Activated CD8-positive, alpha-beta memory T cell treated with anti-CD3 and anti-CD28 coated beads, Interleukin-2, amount 50 U/mL, for 48 hours (primary cell): ENCODE measurements at regions not wholly inside any gene's neighbourhood (a gene's known extent, or its start where the extent isn't known, plus 50 kb on each side); places are given as distances from the start of the nearest gene placed in this dataset.

Experiments
- DNase-seq: peaks from one replicate; pipeline ENCODE4 v3.0.0-alpha.2; 2020

DNA sequence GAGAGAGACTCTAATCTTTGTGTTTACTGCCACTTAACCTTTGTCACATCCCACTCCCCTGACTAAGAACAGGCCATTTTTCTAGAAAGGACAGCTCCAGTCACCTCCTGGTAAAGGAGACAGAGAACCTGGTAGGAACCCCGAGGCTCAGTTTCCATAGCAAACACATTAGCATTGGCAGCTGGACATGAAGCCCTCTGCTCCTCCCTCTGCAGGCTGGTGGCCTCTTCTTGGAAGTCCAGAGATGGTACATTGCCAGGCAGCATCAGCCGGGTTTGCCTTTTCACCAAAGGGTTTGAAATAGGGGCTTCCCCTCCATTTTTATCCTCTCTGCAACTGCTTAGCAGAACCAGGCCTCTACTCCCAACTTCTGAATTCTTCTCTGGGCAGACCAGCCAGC, 213.4 kb upstream of the SEMA6D start:
- DNase-seq, result no peak

DNA sequence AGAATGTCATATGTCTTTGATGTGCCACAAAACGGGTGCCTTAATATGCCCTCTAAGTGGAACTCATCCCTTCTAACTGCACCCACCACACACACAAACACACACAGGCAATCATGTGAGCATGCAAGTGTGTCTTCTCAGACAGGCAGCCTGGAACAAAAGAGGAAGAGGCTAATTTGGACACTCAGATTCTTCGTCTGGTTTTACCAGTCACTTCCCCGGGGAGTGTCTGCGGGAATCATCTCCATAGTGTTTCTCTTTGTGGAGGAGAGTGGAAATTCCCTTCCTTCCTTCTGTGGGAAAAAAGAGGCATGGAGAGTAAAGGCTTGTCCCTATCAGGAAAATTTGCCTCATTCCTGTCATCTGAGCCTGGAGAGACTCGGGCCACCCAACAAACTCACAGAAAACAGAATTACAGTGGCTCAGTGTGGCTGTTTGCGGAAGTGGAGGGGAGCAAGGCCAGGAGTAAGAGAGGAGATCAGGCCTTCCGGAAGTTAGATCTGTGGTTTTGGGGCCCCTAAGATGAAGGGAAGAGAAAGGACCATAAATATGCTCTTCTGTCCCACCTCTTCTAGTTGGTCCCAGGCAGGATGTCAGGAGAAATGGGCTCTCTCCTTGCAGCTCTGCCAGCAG, 212.6 kb upstream of the SEMA6D start:
- DNase-seq, result no peak

DNA sequence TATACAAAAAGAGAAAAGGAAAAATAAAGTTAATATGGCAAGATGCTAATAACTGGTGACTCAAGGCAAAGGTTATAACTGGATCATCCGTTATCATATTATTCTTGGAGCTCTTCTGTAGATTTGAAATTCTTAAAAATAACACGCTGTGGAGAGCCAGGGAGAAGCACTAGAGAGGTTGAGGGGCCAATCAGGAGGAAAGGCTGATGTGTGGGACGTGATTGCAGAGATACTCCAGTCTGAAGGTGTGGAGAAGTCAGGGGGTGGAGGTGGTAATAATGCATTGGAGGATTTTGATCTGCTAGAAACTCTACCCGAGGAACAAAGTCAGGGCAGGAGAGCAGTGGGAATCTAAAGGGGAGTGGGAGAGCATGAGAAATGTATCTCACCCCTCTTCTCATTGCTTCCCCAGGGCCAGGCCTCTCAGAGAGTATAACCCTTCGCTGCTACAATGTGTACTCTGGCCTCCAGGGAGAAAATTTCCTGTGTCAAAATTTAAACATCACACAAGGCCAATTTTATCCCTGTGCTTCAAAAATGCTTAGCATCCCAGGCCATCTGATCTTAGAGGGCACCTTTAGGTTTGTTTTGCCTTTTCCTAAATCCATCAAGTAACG, 211.5 kb upstream of the SEMA6D start:
- DNase-seq, result no peak

DNA sequence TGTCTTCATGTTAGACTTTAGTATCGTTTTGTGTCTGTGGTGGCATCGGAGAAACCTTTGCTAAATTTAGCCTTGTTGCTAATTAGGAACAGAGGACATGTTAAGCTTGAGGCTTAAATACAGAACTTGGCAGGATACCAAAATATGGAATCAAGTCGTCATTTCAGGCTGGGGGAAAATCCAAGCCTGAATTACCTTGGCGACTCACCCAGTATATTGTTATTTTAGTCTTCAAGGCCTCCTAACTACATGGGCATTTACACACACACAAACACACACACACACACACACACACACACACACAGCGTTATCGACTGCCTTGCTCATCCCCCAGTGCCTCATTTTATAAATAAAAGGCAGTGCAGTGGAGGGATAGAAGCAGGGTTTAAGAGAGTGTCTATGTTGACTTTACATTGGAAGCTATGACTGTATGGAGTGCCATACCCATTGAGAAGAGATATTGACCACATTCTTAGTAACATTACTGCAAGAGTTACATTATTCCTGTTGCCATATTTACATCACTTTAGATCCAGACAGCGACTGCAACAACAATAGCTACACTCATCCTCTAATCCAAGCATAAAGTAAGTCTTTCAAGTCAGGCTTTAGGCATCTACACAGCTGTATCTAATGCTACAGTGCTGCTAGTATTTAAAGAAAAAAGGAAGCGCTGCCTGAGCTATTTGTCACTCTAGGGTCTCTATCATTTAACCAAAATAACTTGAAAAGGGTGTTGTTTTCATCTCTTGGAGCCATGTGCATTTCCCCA, 210.8 kb upstream of the SEMA6D start:
- DNase-seq, result no peak

DNA sequence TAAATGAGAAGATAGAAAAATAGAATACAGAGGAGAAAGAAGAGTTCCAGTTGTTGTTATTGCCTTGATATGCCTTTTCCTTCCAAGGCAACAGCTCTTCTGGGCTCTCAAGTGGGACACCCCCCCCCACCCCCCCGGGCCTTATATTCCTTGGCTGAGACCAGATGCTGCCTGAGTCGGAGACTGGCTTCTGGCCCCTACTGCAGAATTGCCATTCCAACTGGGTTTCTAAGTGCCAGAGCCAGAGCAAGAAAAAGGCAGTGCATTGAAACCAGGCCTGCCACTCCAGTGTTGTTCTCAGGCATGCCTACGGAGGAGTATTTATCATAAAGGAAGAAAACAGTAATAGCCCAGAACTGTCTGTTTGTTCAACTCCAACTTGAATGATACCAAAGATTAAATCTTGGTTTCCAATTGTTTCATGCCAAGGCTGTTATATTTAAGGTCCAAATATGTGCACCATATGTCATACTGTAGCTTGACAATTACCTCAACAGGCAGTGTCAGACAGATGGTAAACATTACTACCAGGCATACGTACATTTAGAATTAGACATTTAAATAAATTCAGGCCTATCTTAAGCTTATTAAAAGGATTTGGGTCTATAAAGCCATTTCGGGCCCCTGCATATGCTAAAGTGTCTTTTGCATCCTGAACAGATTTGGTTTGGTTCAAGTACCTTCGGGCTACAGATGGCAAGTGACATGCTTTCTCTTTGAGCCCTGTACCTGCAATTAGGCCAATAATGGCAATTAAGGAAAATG, 209.9 kb upstream of the SEMA6D start:
- DNase-seq, result no peak

DNA sequence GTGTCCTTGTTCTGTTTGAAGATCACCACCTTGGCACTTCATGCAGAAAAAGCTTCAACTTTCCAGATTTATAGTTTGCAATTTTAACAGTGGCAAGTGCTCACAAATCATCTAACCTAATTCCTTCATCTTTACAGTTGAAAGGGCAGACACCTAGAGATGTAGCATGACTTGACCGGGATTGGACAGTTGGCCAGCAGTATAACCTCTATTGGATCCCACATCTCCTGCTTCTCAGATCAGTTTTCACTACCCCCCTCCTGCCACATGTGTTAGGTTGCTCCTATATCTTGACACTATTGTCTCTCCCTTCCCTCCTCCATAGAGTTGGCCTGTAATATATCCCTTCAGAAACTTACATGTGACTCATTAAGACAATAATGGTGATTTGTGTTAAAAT, 206.0 kb upstream of the SEMA6D start:
- DNase-seq, result no peak

DNA sequence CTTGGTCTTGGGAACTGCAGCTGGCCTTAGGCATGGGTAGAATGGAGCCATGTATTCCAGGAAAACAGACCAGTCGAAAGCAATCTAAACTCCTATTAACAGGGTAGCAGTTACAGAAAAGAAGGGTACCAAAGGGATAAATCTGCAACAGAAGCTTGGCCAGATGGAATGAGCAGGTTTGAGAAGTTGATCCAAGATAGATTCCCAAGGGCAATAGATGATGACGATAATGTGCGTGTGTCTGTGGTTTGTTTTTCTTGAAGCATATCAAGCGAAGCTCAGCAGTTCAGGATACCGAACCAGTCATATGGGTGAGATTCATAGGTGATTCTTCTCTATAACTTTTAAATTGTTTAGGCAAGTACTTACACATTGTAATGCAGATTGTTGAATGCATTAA, 203.8 kb upstream of the SEMA6D start:
- DNase-seq, result no peak

DNA sequence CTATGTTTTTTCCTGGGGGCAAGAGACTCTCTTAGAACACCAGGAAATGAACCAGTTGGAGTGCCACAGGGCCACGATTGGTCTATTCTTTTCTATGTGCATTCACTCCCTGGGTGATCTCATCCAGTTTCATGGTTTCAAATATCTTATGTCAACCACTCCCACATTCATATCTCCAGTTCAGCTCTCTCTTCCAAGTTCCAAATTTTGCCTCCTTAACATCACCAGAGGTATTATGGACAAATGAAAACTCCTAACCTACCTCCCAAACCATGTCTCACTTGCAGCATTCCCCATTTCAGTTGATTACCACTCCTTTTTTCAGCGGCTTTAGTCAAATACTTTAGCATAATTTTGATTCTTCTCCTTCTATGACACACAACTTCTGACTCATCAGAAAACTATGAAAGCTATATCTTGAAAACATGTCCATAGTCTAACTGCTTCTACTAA, 203.1 kb upstream of the SEMA6D start:
- DNase-seq, result no peak

DNA sequence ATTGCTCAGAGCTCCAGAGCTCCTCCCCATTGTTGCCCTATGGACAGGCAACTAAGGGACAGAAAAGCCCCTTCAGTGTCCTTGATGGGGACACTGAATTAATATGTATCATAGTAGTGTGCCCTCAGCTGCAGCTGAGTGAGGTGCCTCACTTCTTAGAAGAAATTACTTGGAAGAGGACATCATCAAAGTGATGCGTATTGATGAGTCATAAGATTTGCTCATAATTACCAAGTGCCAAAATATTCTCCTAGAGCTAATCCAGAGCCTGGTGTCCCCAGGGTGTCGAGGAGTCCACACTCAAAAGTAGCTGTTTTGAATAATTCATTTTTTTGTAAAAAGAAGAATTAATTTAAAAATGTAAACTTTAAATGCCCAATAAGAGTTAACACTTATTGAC, 200.7 kb upstream of the SEMA6D start:
- no peak for DNase-seq

DNA sequence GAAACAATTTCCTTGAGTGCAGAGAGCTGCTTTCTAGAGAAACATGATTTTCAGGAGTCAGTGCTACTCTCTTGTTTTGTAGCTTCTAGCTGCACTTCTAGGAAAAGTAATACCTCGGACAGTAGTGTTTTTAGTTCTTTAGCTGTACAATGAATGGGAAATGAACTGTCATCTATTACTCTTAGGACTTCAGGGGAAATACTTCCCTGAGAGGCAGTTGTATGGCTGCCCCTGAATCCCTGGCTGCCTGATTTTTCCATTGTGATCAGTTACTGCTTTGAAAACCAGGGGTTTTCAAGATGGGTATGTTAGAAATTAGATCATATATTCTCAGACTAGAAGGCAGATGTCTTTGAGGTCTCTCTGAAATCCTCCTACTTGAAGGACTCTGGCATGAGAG, 200.3 kb upstream of the SEMA6D start:
- no peak for DNase-seq

DNA sequence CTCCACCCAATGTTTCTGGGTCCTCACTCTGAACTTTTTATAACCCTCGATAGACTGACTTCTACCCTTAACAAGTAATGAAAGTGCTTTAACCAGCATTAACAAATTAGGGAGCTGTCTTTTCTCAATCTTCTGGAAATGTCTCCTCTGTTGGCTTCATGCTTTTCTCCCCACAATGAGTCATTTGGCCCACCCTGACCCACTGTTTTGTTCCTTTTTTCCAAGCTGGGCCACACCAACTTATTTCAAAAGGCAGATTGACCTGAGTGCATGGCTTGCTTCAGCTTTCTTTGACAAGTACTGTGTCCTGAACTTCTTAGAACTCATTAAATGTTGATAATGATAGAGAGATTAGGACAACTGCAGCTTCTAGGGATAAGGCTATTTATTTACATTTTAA, 199.6 kb upstream of the SEMA6D start:
- DNase-seq, result no peak

DNA sequence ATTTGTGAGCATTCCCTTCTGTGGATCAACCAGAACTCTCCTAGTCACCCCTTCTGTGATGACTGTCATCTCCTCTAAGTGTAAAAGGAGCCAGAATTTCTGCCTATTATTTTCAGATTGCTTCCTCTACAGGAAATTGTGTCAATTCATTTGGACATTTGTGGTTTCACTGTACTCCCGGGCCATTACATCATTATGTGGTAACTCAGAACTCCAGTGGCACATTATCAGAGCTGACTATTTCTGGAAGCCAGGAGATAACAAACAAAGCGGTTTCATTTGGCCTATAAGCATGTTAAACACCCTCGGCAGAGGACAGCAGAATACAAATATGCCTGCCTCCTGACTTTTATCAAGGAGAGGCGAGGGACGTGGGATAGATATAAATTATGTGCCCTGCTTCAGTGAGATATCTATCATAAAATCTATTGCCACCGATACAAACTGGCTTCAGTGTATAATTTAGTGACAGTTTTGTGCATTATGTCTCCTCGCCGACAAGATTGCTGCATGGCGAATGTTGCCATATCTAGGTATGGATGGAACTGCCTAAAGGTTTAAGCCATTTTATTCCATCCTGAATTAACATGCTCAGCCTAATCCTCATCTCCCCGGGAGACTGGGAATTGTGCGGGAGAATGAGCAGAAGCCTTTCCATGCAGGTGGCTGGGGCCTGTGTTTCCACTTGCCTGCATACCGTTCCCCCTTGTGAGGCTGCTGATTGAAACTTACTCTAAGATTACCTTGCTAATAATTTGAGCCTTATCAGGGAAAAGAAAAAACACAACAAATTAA, 193.4 kb upstream of the SEMA6D start:
- no peak for DNase-seq

DNA sequence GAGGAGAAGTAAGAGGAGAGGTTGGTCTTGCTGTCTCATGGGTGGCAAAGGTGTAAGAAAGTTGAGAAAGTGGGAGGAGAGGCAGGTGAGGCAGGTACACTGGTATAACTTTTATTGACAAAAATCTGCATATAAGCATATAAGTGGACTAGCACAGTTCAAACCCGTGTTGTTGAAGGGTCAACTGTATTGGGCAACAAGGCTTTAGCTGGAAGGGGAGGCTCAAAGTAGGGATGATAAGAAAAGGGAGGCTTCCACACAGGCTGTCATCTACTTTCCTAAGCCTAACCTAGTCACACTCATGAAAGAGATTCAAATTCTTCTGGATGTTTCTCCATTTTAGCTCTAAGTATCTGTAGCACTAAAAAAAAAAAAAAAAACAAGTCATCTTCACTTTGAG, 188.1 kb upstream of the SEMA6D start:
- DNase-seq, result no peak

DNA sequence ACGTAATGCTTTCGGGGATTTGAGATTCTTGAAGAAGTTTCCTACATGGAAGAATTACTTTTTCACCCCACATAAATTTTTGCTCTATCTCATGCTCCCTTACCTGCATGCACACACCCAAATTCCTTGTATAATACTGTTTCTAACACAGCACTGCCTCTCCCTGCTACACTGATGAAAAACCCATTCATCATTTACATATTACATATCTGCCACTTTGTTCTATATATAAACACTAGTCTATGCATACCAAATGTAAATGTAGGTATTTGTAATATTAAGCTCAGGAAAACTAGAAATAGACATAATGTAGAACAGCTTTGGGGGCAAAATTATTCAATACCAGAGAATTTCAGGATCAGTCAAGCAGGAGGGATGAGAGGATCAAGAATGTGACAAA, 182.6 kb upstream of the SEMA6D start:
- DNase-seq, result no peak

DNA sequence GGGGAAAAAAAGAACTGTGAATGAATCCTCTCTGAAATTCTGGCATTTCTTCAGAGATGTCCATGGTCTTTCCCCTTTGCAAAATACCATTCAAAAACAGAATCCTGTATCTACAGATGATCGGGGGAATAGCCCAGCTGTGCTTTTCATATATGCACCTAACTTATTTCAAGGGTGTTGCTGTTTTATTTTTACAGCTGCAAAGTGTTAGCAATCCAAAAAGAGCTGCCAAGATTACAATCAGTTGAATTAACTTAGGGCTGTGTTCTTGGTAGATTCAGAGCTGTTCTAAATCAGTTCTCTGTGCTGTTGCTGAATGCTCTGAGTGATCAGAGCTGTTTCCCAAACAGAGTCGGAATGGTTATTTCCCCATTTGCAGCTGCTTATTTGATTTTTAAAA, 175.7 kb upstream of the SEMA6D start:
- no peak for DNase-seq

DNA sequence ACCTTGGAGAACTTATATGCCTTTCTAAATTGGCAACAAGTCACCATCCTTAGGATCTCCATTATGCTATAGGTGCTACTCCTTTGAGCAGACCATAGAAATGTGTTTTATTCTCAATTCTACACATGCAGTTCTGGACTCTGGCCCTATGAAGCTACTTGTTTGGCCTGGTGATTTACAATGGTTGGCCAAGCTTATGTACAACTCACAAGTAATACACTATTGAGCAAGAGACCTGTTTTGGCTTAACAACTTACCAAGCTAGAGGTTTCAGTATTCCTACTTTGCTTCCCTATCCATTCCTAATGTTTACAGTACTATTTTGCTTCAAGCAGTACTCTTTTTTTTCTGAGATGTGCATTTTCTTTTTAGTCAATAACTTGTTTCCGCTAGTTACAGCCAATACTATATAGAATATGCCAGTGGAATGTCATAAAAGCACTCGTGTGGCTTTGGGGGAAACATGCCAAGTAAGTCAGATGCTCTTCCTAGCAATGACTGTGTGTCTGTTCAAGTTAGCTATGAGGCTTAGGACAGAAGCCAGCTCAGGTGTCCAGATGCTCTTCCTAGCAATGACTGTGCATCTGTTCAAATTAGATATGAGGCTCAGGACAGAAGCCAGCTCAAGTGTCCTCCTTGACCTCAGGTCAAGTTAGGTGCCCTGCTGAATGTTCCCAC, 174.9 kb upstream of the SEMA6D start:
- DNase-seq, result no peak

DNA sequence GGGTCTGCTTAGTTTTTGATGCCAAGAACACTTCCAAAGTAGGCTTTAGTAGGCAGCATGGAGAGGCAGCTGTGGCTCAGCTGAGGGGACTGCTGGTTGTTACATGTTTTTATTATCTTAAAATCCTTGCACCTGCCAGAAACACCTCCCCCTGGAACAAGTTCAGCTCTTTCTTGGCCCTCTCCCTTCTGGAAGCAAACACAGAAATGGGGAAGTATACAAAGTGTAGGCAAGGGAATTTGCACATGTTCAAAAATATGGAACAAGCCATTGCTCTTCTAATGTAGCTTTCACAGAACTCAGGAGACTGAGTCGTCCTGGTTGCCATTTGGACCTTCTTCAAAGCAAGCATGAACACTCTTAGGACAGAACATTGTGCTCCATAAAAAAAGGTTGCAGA, 169.1 kb upstream of the SEMA6D start:
- DNase-seq, result no peak

DNA sequence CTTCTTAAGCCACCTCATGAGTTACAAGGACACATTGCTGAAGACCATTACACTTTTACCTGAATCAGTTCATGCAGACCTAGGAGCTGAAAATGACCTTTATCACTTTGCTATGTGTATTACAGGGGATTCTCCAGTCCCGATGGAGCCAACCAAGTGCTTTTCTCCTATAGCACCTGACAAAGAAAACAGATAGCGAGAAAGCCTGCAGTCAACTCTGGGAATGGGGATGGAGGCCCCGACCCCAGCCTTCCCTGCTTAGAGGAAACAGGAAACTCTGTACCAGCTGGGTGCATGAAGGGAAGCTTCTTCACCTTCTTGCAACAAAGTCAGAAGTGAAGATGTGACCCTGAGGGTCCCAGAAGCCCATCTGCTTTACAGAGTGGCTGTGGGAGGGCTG, 168.3 kb upstream of the SEMA6D start:
- no peak for DNase-seq

DNA sequence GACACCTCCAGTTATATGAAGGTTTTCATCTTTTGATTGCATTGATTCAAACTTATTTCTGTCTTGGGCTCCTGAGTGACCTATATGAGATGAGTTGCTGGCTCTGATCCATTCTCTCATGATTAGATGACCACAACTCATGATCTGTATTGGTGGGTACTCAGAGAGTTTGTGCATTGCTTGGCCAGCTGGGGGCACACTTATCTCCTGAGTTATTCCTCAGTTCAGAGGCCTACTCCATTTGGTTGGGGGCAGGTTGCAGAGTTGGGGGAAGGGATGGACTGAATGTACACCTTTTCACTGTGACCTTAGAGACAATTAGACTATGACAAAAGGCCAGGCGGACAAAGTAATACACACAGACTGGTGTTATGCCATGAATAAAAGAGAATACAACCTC, 166.2 kb upstream of the SEMA6D start:
- no peak for DNase-seq

DNA sequence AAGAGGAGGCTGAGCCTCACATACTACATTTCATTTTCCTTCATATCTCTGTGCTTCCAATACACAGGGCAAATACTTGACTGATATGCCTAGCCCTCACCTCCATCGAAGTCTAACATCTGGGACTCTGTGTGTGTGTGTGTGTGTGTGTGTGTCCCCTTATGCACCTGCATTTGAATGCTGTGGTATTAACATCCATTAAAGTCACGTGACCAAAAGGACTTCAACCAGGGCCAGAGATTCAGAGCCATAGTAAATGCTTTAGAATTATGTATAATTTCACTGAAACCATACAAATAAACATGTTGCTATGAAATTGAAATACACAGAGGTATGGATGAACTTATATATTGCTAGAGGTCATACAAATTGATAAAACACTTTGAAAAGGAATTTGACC, 165.8 kb upstream of the SEMA6D start:
- DNase-seq, result no peak

DNA sequence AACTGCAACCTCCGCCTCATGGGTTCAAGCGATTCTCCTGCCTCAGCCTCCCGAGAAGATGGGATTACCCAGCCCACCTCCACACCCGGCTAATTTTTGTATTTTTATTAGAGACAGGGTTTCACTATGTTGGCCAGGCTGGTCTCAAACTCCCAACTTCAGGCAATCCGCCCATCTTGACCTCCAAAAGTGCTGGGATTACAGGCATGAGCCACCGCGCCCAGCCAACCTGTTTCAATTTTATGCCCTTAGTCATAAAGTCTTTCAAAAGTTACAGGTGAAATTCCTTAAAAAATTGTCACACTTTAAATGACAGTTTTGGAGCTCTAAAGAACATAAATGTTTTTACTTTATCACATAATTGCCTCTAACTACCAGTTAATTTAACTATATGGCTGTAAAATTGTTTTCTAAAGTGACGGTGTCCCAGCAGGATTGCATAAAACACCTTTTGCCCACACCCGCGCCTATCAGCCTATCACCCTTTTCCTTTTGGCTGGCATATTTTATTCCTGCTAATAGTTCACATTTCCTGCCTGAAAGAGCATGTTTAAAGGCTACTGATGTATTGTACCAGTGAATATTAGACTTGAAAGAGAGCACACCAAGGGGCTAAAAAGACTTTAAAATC, 164.2 kb upstream of the SEMA6D start:
- no peak for DNase-seq

DNA sequence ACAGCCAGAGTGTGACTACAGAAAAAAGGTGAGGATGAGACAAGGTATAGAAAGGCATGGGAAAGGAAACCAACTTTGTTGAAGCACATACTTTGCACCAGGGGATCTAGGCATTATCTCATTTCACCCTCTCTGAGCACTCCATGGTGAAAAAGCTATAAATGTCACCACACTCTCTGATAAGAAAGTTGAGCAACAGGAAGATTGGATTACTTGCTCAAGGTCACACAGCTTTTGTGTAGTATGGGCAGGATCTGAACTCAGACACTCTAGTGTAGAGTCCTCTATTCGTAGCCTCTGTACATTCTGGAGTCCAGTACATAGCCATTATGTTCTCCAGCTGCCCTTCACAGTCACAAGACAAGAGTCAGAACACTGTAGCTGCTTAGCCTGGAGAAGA, 163.4 kb upstream of the SEMA6D start:
- no peak for DNase-seq
